Progenitor cell of endocrine pancreas (in vitro differentiated cells): ENCODE measurements at regions not wholly inside any gene's neighbourhood (a gene's known extent, or its start where the extent isn't known, plus 50 kb on each side); places are given as distances from the start of the nearest gene placed in this dataset.

Source experiments
- DNase-seq: peaks from one replicate; pipeline ENCODE4 v3.0.0; 2021; ENCODE audit warnings: low spot score; ENCODE audit not compliant: unreplicated experiment
- H3K27ac Mint-ChIP-seq: 2 replicates; pipeline ENCODE4 v1.8.0; 2021; ENCODE audit warnings: mild to moderate bottlenecking, moderate library complexity, mixed read lengths
- H3K27me3 Mint-ChIP-seq: 2 replicates; pipeline ENCODE4 v1.8.0; 2021; ENCODE audit warnings: mixed read lengths
- H3K36me3 Mint-ChIP-seq: 2 replicates; pipeline ENCODE4 v1.8.0; 2022; ENCODE audit warnings: mixed read lengths; ENCODE audit not compliant: insufficient read depth
- H3K4me1 Mint-ChIP-seq: 2 replicates; pipeline ENCODE4 v1.8.0; 2021; ENCODE audit warnings: low read depth, mixed read lengths
- H3K4me3 Mint-ChIP-seq: 2 replicates; pipeline ENCODE4 v1.8.0; 2021; ENCODE audit warnings: low read depth, mild to moderate bottlenecking, moderate library complexity, mixed read lengths
- H3K9me3 Mint-ChIP-seq: 2 replicates; pipeline ENCODE4 v1.8.0; 2021; ENCODE audit warnings: low read depth, mixed read lengths
- CTCF ChIP-seq: fragments of 200-600 bp; sonication (generic); IDR thresholded peaks from one replicate; pipeline ENCODE4 v1.5.0; 2021; ENCODE audit warnings: antibody characterized with exemption, mild to moderate bottlenecking; ENCODE audit not compliant: unreplicated experiment

DNA sequence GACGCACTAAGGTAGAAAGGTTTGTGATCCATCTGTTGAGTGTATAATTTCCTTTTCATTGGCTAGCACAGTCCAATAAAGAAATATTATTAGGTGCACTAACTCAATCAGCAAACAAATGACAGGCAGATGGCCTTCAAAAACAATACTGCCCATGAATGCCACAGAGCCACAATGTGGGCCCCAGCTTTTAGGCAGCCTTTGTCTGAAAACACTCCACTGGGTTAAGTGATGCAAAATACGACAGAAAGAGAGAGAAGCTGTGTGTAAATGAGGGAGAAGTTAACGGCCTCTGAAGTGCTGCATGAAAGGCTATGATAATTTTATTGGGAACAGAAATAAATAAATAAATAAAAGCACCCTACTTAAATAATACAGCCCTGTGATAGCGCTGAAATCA is 274.6 kb downstream of the NKX6-1 start:
- Mint-ChIP-seq H3K36me3 (no peaks in the 10 kb centered on the region), H3K4me1 (peaks cover 2% of the 10 kb centered on the region), H3K27me3 (no peaks in the 10 kb centered on the region), H3K9me3 (peaks cover 9% of the 10 kb centered on the region), H3K4me3 (no peak overlapping the region), H3K27ac (no peak overlapping the region)
- no peak for TF ChIP-seq CTCF
- DNase-seq = no peak

DNA sequence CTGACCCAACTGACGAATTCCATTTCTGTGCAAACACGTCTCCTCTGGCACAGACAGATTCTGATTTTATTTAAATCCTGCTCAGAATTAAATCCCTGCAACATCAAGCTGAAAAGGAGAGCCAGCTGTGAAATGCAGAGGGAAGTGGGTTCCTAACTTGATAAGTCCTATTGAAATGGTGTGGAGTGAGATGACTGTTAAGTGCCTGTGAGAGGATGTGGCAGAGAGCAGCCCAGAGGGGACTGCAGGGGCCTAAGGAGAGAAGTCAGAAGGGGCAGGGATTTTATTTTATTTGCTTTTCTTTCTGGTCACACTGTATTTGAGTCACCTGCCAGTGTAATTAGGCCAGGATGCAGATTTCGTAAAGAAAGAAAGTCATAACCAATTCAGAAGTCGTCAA is 277.4 kb downstream of the NKX6-1 start:
- Mint-ChIP-seq H3K9me3 (no peaks in the 10 kb centered on the region), H3K4me1 (peaks cover 4% of the 10 kb centered on the region), H3K36me3 (no peaks in the 10 kb centered on the region), H3K27me3 (no peaks in the 10 kb centered on the region), H3K27ac (no peak overlapping the region), H3K4me3 (no peak overlapping the region)
- DNase-seq = no peak
- TF ChIP-seq CTCF = no peak

DNA sequence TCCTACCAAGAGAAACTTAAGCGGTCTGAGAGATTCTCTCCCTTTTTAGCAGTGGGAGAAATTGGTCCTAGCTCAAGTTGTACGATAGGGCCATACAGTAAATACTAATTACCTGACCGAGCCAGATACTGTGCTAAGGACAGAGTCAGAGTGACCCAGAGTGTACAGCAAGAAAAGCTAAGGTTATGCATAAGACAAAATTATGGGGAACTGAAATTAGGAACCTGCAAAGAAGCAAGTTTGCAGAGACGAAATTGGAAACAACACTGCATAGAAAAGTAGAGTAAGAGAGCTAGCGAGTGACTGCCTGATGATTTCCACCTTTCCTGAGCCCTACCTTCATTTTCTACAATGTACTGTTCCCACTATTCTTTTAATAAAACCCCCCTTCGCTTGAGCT is 278.1 kb downstream of the NKX6-1 start:
- H3K36me3 Mint-ChIP-seq = no peaks in the 10 kb centered on the region
- H3K4me3 Mint-ChIP-seq = no peak overlapping the region
- H3K27ac Mint-ChIP-seq = no peak overlapping the region
- no peak for TF ChIP-seq CTCF
- H3K4me1 Mint-ChIP-seq = peaks cover 4% of the 10 kb centered on the region
- no peaks in the 10 kb centered on the region for H3K27me3 Mint-ChIP-seq
- DNase-seq = no peak
- no peaks in the 10 kb centered on the region for H3K9me3 Mint-ChIP-seq

DNA sequence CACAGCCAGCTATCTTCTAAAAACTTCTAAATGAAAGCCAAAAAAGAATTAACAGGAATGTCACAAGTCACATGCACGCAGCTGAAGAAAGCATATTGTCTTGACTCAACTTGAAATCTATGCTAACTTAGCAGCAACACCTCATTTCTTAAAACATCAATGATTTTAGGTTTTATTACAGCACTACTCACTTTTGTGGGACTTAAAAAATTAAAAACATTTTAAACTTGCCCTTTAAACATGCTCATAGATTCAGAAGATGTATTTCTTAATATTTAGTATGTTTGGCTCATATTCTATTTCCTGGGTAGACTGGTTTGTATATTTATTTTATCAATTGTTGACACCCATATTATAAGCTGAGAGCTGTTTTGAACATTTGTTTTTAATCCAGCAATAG is 279.4 kb downstream of the NKX6-1 start:
- no peak for TF ChIP-seq CTCF
- Mint-ChIP-seq H3K27me3 (no peaks in the 10 kb centered on the region), H3K27ac (no peak overlapping the region), H3K4me3 (no peak overlapping the region), H3K4me1 (peaks cover 4% of the 10 kb centered on the region), H3K36me3 (no peaks in the 10 kb centered on the region), H3K9me3 (no peaks in the 10 kb centered on the region)
- no peak for DNase-seq

GRCh38 chr4:84218031-84218430 is 281.1 kb downstream of the NKX6-1 start:
- no peak for TF ChIP-seq CTCF
- peaks cover 4% of the 10 kb centered on the region for H3K4me1 Mint-ChIP-seq
- no peaks in the 10 kb centered on the region for H3K9me3 Mint-ChIP-seq
- DNase-seq = no peak
- H3K36me3 Mint-ChIP-seq = no peaks in the 10 kb centered on the region
- no peak overlapping the region for H3K4me3 Mint-ChIP-seq
- H3K27me3 Mint-ChIP-seq = no peaks in the 10 kb centered on the region
- no peak overlapping the region for H3K27ac Mint-ChIP-seq
